Suprapubic skin (tissue), 4 donors: ENCODE measurements at regions not wholly inside any gene's neighbourhood (a gene's known extent, or its start where the extent isn't known, plus 50 kb on each side); places are given as distances from the start of the nearest gene placed in this dataset.
"Not testable (repeated sequence)": the region's sequence is repeated elsewhere in the genome, so short reads cannot be mapped to it uniquely, and the experiment has no call there.

Experiments used
- DNase-seq, 2 donors: peaks; one replicate each; pipeline ENCODE4 v3.0.0-alpha.2; 2019; ENCODE audit warnings: low spot score in 2 of 2
- H3K27ac ChIP-seq: fragments of 200-600 bp; sonication (generic); one replicate; pipeline ENCODE4 v1.5.1; 2019
- H3K27me3 ChIP-seq: fragments of 200-600 bp; sonication (generic); one replicate; pipeline ENCODE4 v1.5.1; 2019
- H3K36me3 ChIP-seq: fragments of 200-600 bp; sonication (generic); one replicate; pipeline ENCODE4 v1.5.1; 2019
- H3K4me1 ChIP-seq: fragments of 200-600 bp; sonication (generic); one replicate; pipeline ENCODE4 v1.5.1; 2019
- H3K4me3 ChIP-seq: fragments of 200-600 bp; sonication (generic); one replicate; pipeline ENCODE4 v1.5.1; 2019; ENCODE audit warnings: mild to moderate bottlenecking
- H3K9me3 ChIP-seq: fragments of 200-600 bp; sonication (generic); one replicate; pipeline ENCODE4 v1.5.1; 2019
- CTCF ChIP-seq, 2 donors: fragments of 200-600 bp in 1 of 2; fragments of 450-650 bp in 1 of 2; sonication (generic) in 1 of 2; IDR thresholded peaks; one replicate each; pipeline ENCODE4 v1.5.1; 2016 to 2019; ENCODE audit warnings: antibody characterized with exemption in 2 of 2, mild to moderate bottlenecking in 1 of 2, moderate library complexity in 1 of 2
- EP300 ChIP-seq: sonication (generic); formaldehyde crosslinking; IDR thresholded peaks from one replicate; pipeline ENCODE4 v1.6.1; 2017; ENCODE audit warnings: antibody characterized with exemption
- POLR2A ChIP-seq, 2 donors: fragments of 450-650 bp; IDR thresholded peaks; one replicate each; pipeline ENCODE4 v1.6.1; 2017; ENCODE audit warnings: antibody characterized with exemption in 2 of 2, mild to moderate bottlenecking in 2 of 2, moderate library complexity in 2 of 2
- POLR2AphosphoS5 ChIP-seq, 3 donors: sonication (generic); formaldehyde crosslinking; IDR thresholded peaks; one replicate each; pipeline ENCODE4 v1.6.1; 2017; ENCODE audit warnings: antibody characterized with exemption in 3 of 3
- WGBS: methylation state at CpG from one replicate; pipeline ENCODE4 v1.1.5; 2018; 5-methylcytosine and 5-hydroxymethylcytosine counted together

- WGBS: 78% methylated on average over 12 of the region's 12 CpGs
- Histone ChIP-seq H3K36me3 (no peaks in the 10 kb centered on the region), H3K9me3 (no peaks in the 10 kb centered on the region), H3K4me1 (no peaks in the 10 kb centered on the region), H3K27me3 (no peaks in the 10 kb centered on the region), H3K4me3 (no peak overlapping the region), H3K27ac (no peak overlapping the region)
- no peak for DNase-seq
- TF ChIP-seq POLR2AphosphoS5 (IDR thresholded peaks at IDR 0.05) (no peak), EP300 (no peak), POLR2A (IDR thresholded peaks at IDR 0.05) (no peak), CTCF (IDR thresholded peaks at IDR 0.05) (no peak)
Observed at GRCh38 chr6:149140137-149140909, 177.2 kb upstream of the TAB2 start.

GRCh38 chr6:149140910-149141290 lies 176.6 kb upstream of the TAB2 start:
- Histone ChIP-seq H3K27ac (no peak overlapping the region), H3K4me3 (no peak overlapping the region), H3K27me3 (no peaks in the 10 kb centered on the region), H3K36me3 (no peaks in the 10 kb centered on the region), H3K4me1 (no peaks in the 10 kb centered on the region), H3K9me3 (no peaks in the 10 kb centered on the region)
- no peak for DNase-seq
- TF ChIP-seq CTCF (IDR thresholded peaks at IDR 0.05): no peak
- TF ChIP-seq POLR2A (IDR thresholded peaks at IDR 0.05): no peak
- no peak for TF ChIP-seq EP300
- no peak for TF ChIP-seq POLR2AphosphoS5 (IDR thresholded peaks at IDR 0.05)
- WGBS: 73% methylated on average over 1 of the region's 1 CpG

- TF ChIP-seq CTCF (IDR thresholded peaks at IDR 0.05): no peak
- no peak for TF ChIP-seq POLR2A (IDR thresholded peaks at IDR 0.05)
- TF ChIP-seq EP300: no peak
- TF ChIP-seq POLR2AphosphoS5 (IDR thresholded peaks at IDR 0.05): no peak
- no peaks in the 10 kb centered on the region for H3K4me1 ChIP-seq
- WGBS: 90% methylated on average over 2 of the region's 2 CpGs
Observed at GRCh38 chr6:149142924-149143429, 174.5 kb upstream of the TAB2 start.

GRCh38 chr6:149145800-149146199 lies 171.7 kb upstream of the TAB2 start:
- H3K9me3 ChIP-seq, H3K27ac ChIP-seq: not testable (repeated sequence)

More at GRCh38 chr6:149142924-149143429, 174.5 kb upstream of the TAB2 start:
- H3K4me3 ChIP-seq: no peak overlapping the region
- H3K36me3 ChIP-seq: no peaks in the 10 kb centered on the region
- no peak for DNase-seq
- no peaks in the 10 kb centered on the region for H3K27me3 ChIP-seq
- H3K9me3 ChIP-seq: no peaks in the 10 kb centered on the region
- no peak overlapping the region for H3K27ac ChIP-seq

GRCh38 chr6:149147195-149147594 lies 170.3 kb upstream of the TAB2 start:
- Histone ChIP-seq H3K9me3 (no peaks in the 10 kb centered on the region), H3K4me1 (no peaks in the 10 kb centered on the region), H3K27me3 (no peaks in the 10 kb centered on the region), H3K4me3 (no peak overlapping the region), H3K36me3 (no peaks in the 10 kb centered on the region), H3K27ac (no peak overlapping the region)
- TF ChIP-seq EP300 (no peak), POLR2A (IDR thresholded peaks at IDR 0.05) (no peak), POLR2AphosphoS5 (IDR thresholded peaks at IDR 0.05) (no peak), CTCF (IDR thresholded peaks at IDR 0.05) (no peak)
- 17% methylated on average over 3 of the region's 3 CpGs for WGBS
- no peak for DNase-seq

More at GRCh38 chr6:149145800-149146199, 171.7 kb upstream of the TAB2 start:
- H3K4me1 ChIP-seq, H3K27me3 ChIP-seq, DNase-seq, H3K36me3 ChIP-seq, H3K4me3 ChIP-seq: not testable (repeated sequence)
